GM12878 (cell line): ENCODE measurements at regions not wholly inside any gene's neighbourhood (a gene's known extent, or its start where the extent isn't known, plus 50 kb on each side); places are given as distances from the start of the nearest gene placed in this dataset.
A peak's percentile ranks its signal among the peaks of the same experiment; 100 is the strongest.

Experiments
- ASH2L ChIP-seq: fragments of 300-600, 200-600 bp; sonication (generic); IDR thresholded peaks from 2 replicates; pipeline ENCODE4 v1.6.1; 2017; ENCODE audit warnings: low read depth, mild to moderate bottlenecking, borderline replicate concordance
- ATF7 ChIP-seq: fragments of 450-650 bp; IDR thresholded peaks from 2 replicates; pipeline ENCODE4 v1.6.1; 2016; ENCODE audit warnings: low read depth, mild to moderate bottlenecking
- BACH1 ChIP-seq: fragments of 450-650 bp; IDR thresholded peaks from 2 replicates; pipeline ENCODE4 v1.6.1; 2017; ENCODE audit warnings: mild to moderate bottlenecking, borderline replicate concordance
- CBX5 ChIP-seq: sonication (generic); IDR thresholded peaks from 2 replicates; pipeline ENCODE4 v1.6.1; 2016; ENCODE audit warnings: low read depth, moderate library complexity, mild to moderate bottlenecking, inconsistent platforms
- EP300 ChIP-seq, 2 experiments: fragments of 150-350 bp in 1 of 2; IDR thresholded peaks; 2 replicates each; pipeline ENCODE4 v1.6.1; 2011 to 2012; ENCODE audit warnings: low read depth in 2 of 2, low read length in 2 of 2, borderline replicate concordance in 1 of 2, improper control_type of control experiment in 1 of 2, inconsistent platforms in 1 of 2; ENCODE audit not compliant: control insufficient read depth in 1 of 2
- ETV6 ChIP-seq, 2 experiments: fragments of 450-650 bp in 1 of 2; IDR thresholded peaks in 1 of 2; conservative IDR thresholded peaks in 1 of 2; 2 replicates each; pipeline ENCODE4 v1.6.1; 2014; ENCODE audit warnings: antibody characterized with exemption in 1 of 2, borderline replicate concordance in 1 of 2, low read depth in 1 of 2, mild to moderate bottlenecking in 1 of 2, moderate library complexity in 1 of 2
- IKZF2 ChIP-seq, 2 experiments: fragments of 450-650 bp; IDR thresholded peaks; 2 replicates each; pipeline ENCODE4 v1.6.1; 2017; ENCODE audit warnings: mild to moderate bottlenecking in 2 of 2, moderate library complexity in 2 of 2
- LARP7 ChIP-seq: fragments of 450-650 bp; IDR thresholded peaks from 2 replicates; pipeline ENCODE4 v1.6.1; 2017; ENCODE audit warnings: mild to moderate bottlenecking
- MEF2A ChIP-seq: IDR thresholded peaks from 2 replicates; pipeline ENCODE4 v1.6.1; 2011; ENCODE audit warnings: low read depth, mild to moderate bottlenecking, low read length, moderate library complexity; ENCODE audit not compliant: insufficient read depth
- MTA3 ChIP-seq: IDR thresholded peaks from 2 replicates; pipeline ENCODE4 v1.6.1; 2012; ENCODE audit warnings: low read length, inconsistent platforms, borderline replicate concordance
- POLR2A ChIP-seq: IDR thresholded peaks from 2 replicates; pipeline ENCODE4 v1.6.1; 2011; ENCODE audit warnings: low read depth, mild to moderate bottlenecking, low read length
- RAD51 ChIP-seq: fragments of 450-650 bp; IDR thresholded peaks from 2 replicates; pipeline ENCODE4 v1.6.1; 2016; ENCODE audit warnings: moderate library complexity, mild to moderate bottlenecking, inconsistent platforms
- RELA ChIP-seq: fragments of 450-650 bp; IDR thresholded peaks from 2 replicates; pipeline ENCODE4 v1.8.0; 2014; ENCODE audit warnings: borderline replicate concordance; ENCODE audit not compliant: partially characterized antibody
- RFX5 ChIP-seq: IDR thresholded peaks from 2 replicates; pipeline ENCODE4 v1.6.1; 2011; ENCODE audit warnings: low read depth, low read length, improper control_type of control experiment
- SMAD5 ChIP-seq: IDR thresholded peaks from 2 replicates; pipeline ENCODE4 v1.6.1; 2016; ENCODE audit warnings: antibody characterized with exemption, low read depth
- SMARCA5 ChIP-seq: fragments of 450-650 bp; IDR thresholded peaks from 2 replicates; pipeline ENCODE4 v1.6.1; 2017; ENCODE audit warnings: mild to moderate bottlenecking
- SMC3 ChIP-seq: IDR thresholded peaks from 2 replicates; pipeline ENCODE4 v1.6.1; 2011; ENCODE audit warnings: low read length, improper control_type of control experiment, borderline replicate concordance
- SREBF1 ChIP-seq: IDR thresholded peaks from 2 replicates; pipeline ENCODE4 v1.6.1; 2012; ENCODE audit warnings: mild to moderate bottlenecking, low read length
- TAF1 ChIP-seq: IDR thresholded peaks from 2 replicates; pipeline ENCODE4 v1.6.1; 2011; ENCODE audit warnings: mild to moderate bottlenecking, low read depth, low read length, borderline replicate concordance
- TBL1XR1 ChIP-seq: IDR thresholded peaks from 2 replicates; pipeline ENCODE4 v1.6.1; 2012; ENCODE audit warnings: low read depth, low read length, improper control_type of control experiment
- TCF12 ChIP-seq: IDR thresholded peaks from 2 replicates; pipeline ENCODE4 v1.6.1; 2011; ENCODE audit warnings: low read depth, mild to moderate bottlenecking, low read length
- ZBTB33 ChIP-seq: fragments of 450-650 bp; IDR thresholded peaks from 2 replicates; pipeline ENCODE4 v1.6.1; 2017; ENCODE audit warnings: mild to moderate bottlenecking
- TF ChIP-seq, protein P1 (sequence below): fragments of 450-650 bp; IDR thresholded peaks from 2 replicates; pipeline ENCODE4 v1.6.1; 2017; ENCODE audit warnings: low read depth, mild to moderate bottlenecking, moderate library complexity
- TF ChIP-seq, protein P2 (sequence below): fragments of 450-650 bp; formaldehyde crosslinking; IDR thresholded peaks from 2 replicates; pipeline ENCODE4 v1.4.0; 2022; ENCODE audit warnings: mild to moderate bottlenecking, moderate library complexity

DNA sequence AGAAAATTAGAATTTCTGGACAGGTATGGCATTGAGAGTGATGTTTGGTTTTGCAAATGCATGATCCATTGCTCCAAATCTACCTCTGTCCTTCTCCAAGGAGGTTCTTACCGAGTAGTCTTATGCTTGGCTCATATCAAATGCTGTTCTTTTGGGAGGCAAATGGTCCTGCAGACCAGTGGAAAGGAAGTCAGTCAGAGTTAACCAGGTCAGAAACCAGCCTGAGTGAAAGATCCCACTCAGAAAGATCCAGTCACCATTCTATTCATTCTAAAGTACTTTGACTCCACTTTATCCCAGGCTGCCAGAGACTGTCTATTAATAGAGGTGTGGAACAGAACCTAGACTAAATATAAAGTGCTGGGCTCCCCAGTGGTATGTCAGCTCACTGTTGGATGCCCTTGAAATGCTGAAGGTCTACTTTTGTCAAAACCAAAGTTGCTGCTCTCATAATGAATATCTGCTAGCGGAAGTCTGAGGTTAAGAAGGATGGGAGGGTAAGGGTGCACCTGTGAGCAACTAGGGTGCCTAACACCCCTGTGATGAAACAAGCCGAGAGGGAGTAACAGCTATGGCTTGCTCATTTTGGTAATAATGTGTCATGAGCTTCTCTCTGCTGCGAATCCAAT, 302.2 kb downstream of the ZNF608 start (continued):
- TF ChIP-seq ETV6 (conservative IDR thresholded peaks at IDR 0.05 in 1 of 2, IDR thresholded peaks at IDR 0.05 in 1 of 2; ENCODE audit: borderline replicate concordance in 1 of 2, low read depth in 1 of 2) (peak in 1 of 2 experiments; percentile 59; a peak in 1 of 4 replicates), RELA (no peak), TBL1XR1 (no peak), BACH1 (no peak), SMARCA5 (no peak), CBX5 (peak; percentile 85; the same call in 1 of the 2 replicates), IKZF2 (IDR thresholded peaks at IDR 0.05) (peak in 1 of 2 experiments; percentile 34; a peak in 1 of 4 replicates), MEF2A (peak; percentile 80), TAF1 (no peak), SREBF1 (no peak), ASH2L (no peak), SMAD5 (no peak), SMC3 (no peak), ATF7 (no peak), MTA3 (peak; percentile 72; the same call in 1 of the 2 replicates), LARP7 (no peak), ZBTB33 (no peak), RAD51 (no peak), RFX5 (no peak), POLR2A (no peak), TCF12 (peak; percentile 75; the same call in 1 of the 2 replicates), EP300 (IDR thresholded peaks at IDR 0.05; ENCODE audit: borderline replicate concordance in 1 of 2, control insufficient read depth in 1 of 2, low read depth in 2 of 2, low read length in 2 of 2) (no peak)
- TF ChIP-seq, protein P1, sequence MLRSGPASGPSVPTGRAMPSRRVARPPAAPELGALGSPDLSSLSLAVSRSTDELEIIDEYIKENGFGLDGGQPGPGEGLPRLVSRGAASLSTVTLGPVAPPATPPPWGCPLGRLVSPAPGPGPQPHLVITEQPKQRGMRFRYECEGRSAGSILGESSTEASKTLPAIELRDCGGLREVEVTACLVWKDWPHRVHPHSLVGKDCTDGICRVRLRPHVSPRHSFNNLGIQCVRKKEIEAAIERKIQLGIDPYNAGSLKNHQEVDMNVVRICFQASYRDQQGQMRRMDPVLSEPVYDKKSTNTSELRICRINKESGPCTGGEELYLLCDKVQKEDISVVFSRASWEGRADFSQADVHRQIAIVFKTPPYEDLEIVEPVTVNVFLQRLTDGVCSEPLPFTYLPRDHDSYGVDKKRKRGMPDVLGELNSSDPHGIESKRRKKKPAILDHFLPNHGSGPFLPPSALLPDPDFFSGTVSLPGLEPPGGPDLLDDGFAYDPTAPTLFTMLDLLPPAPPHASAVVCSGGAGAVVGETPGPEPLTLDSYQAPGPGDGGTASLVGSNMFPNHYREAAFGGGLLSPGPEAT, result no peak
- TF ChIP-seq, protein P2, sequence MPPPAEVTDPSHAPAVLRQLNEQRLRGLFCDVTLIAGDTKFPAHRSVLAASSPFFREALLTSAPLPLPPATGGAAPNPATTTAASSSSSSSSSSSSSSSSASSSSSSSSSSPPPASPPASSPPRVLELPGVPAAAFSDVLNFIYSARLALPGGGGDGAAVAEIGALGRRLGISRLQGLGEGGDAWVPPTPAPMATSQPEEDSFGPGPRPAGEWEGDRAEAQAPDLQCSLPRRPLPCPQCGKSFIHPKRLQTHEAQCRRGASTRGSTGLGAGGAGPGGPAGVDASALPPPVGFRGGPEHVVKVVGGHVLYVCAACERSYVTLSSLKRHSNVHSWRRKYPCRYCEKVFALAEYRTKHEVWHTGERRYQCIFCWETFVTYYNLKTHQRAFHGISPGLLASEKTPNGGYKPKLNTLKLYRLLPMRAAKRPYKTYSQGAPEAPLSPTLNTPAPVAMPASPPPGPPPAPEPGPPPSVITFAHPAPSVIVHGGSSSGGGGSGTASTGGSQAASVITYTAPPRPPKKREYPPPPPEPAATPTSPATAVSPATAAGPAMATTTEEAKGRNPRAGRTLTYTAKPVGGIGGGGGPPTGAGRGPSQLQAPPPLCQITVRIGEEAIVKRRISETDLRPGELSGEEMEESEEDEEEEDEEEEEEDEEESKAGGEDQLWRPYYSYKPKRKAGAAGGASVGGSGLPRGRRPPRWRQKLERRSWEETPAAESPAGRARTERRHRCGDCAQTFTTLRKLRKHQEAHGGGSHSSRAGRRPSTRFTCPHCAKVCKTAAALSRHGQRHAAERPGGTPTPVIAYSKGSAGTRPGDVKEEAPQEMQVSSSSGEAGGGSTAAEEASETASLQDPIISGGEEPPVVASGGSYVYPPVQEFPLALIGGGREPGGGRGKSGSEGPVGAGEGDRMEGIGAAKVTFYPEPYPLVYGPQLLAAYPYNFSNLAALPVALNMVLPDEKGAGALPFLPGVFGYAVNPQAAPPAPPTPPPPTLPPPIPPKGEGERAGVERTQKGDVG, result no peak
